ENCODE measurements at regions not wholly inside any gene's neighbourhood (a gene's known extent, or its start where the extent isn't known, plus 50 kb on each side); places are given as distances from the start of the nearest gene placed in this dataset.

GRCh38 chr5:117763271-117763670, 1188.6 kb upstream of the SEMA6A start:
- Mint-ChIP-seq H3K4me1 (ENCODE audit: low read depth) (peaks cover 14% of the 10 kb centered on the region; the same call in 1 of the 2 replicates), H3K36me3 (ENCODE audit: low read depth) (no peaks in the 10 kb centered on the region), H3K27ac (no peak overlapping the region), H3K27me3 (ENCODE audit: insufficient read depth) (no peaks in the 10 kb centered on the region), H3K9me3 (no peaks in the 10 kb centered on the region; the same call in 1 of the 2 replicates), H3K4me3 (no peak overlapping the region; the same call in 1 of the 2 replicates)
- TF ChIP-seq CTCF (IDR thresholded peaks at IDR 0.05): no peak
- no peak for DNase-seq

DNA sequence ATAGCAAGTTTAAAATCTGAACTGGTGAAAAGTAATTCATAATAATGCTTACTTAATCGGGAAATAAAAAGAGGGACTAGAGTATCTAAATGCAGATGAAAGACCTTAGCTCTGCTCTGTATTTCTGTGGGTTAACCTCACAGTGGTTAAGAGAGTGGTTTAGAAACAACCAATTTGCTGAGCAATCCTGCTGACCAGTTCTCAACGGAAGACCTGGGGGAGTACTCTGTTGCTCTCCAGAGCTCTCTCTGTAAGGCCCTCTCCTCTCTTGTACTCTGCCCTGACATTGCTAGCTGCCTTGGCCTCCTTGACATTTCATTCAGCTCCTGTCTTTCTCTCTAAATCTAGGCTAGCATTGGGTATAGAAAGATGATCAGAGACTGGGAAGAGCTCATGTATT, 1186.6 kb upstream of the SEMA6A start:
- no peak overlapping the region for H3K4me3 Mint-ChIP-seq
- no peaks in the 10 kb centered on the region; the same call in 1 of the 2 replicates for H3K9me3 Mint-ChIP-seq
- no peaks in the 10 kb centered on the region for H3K27me3 Mint-ChIP-seq (ENCODE audit: insufficient read depth)
- no peak for DNase-seq
- TF ChIP-seq CTCF (IDR thresholded peaks at IDR 0.05): no peak
- H3K4me1 Mint-ChIP-seq (ENCODE audit: low read depth): peaks cover 14% of the 10 kb centered on the region; the same call in 1 of the 2 replicates
- H3K36me3 Mint-ChIP-seq (ENCODE audit: low read depth): no peaks in the 10 kb centered on the region
- no peak overlapping the region for H3K27ac Mint-ChIP-seq

DNA sequence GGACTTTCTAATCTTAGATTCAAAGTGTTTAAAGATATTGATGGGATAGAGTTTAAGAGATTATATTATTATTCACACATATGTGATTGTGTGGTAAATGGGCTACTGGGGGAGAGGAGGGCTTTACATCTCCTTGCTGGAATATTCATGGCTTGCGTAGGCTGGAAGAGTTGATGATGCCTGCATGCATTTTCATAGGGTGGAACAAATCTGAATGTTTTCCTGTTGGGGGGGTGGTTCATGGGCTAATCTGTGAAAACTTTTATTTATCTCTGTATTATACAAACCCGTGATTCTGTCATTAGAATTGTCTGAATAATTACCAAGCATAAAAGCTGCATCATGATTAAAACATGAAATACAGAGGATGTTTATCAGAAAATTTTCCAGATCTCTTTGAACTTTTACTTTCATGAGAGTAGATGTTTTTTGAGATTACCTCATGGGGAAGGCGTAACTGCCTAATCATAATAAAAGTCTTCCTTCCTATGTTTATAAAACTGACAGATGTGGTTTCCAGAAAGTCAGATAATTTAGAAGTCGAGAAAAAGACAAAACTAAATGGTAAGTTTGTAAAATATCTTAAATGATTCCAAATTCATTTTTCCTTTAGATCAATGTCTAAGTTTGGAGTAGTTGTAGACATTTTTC, 1185.4 kb upstream of the SEMA6A start:
- peaks cover 14% of the 10 kb centered on the region; the same call in 1 of the 2 replicates for H3K4me1 Mint-ChIP-seq (ENCODE audit: low read depth)
- no peak overlapping the region for H3K27ac Mint-ChIP-seq
- H3K36me3 Mint-ChIP-seq (ENCODE audit: low read depth): no peaks in the 10 kb centered on the region
- H3K27me3 Mint-ChIP-seq (ENCODE audit: insufficient read depth): no peaks in the 10 kb centered on the region
- no peak overlapping the region for H3K4me3 Mint-ChIP-seq
- TF ChIP-seq CTCF (IDR thresholded peaks at IDR 0.05): no peak
- no peak for DNase-seq
- no peaks in the 10 kb centered on the region; the same call in 1 of the 2 replicates for H3K9me3 Mint-ChIP-seq

DNA sequence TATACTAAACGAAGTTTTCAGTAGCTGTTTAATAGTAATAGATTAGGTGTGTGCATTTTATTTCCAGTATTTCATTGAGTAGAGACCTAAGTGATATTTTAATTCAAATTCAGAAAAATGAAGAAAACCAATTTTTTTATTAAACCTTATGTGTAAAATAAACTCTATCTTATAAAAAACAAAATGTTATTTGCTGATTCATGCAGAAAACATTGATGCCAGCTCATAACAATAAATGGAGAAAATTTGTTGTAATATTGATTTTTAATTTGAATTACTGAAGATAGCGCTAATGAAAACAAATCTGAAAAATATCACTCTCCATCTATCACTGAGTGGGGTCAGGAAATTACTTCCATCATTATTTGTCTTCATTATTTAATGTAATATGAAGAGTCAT, 1177.8 kb upstream of the SEMA6A start:
- Mint-ChIP-seq H3K4me1 (ENCODE audit: low read depth) (no peaks in the 10 kb centered on the region), H3K9me3 (no peaks in the 10 kb centered on the region), H3K27ac (no peak overlapping the region), H3K4me3 (no peak overlapping the region), H3K27me3 (ENCODE audit: insufficient read depth) (no peaks in the 10 kb centered on the region), H3K36me3 (ENCODE audit: low read depth) (no peaks in the 10 kb centered on the region)
- no peak for TF ChIP-seq CTCF (IDR thresholded peaks at IDR 0.05)
- DNase-seq: no peak

GRCh38 chr5:117748336-117748735, 1173.7 kb upstream of the SEMA6A start:
- Mint-ChIP-seq H3K9me3 (no peaks in the 10 kb centered on the region), H3K4me3 (no peak overlapping the region), H3K4me1 (ENCODE audit: low read depth) (no peaks in the 10 kb centered on the region), H3K27me3 (ENCODE audit: insufficient read depth) (no peaks in the 10 kb centered on the region), H3K27ac (no peak overlapping the region), H3K36me3 (ENCODE audit: low read depth) (no peaks in the 10 kb centered on the region)
- no peak for TF ChIP-seq CTCF (IDR thresholded peaks at IDR 0.05)
- no peak for DNase-seq

All from HFFc6 (cell line).